Hepatocyte (in vitro differentiated cells): ENCODE measurements at regions not wholly inside any gene's neighbourhood (a gene's known extent, or its start where the extent isn't known, plus 50 kb on each side); places are given as distances from the start of the nearest gene placed in this dataset.

Experiments used
- EZH2 ChIP-seq: fragments of 200-600 bp; sonication (generic); IDR thresholded peaks from 2 replicates; pipeline ENCODE4 v1.6.1; 2016; ENCODE audit warnings: antibody characterized with exemption, mild to moderate bottlenecking, borderline replicate concordance
- TF ChIP-seq, protein P1 (sequence below): fragments of 200-600 bp; sonication (generic); IDR thresholded peaks from 2 replicates; pipeline ENCODE4 v1.5.1; 2016; ENCODE audit warnings: antibody characterized with exemption, mild to moderate bottlenecking; ENCODE audit not compliant: poor library complexity

DNA sequence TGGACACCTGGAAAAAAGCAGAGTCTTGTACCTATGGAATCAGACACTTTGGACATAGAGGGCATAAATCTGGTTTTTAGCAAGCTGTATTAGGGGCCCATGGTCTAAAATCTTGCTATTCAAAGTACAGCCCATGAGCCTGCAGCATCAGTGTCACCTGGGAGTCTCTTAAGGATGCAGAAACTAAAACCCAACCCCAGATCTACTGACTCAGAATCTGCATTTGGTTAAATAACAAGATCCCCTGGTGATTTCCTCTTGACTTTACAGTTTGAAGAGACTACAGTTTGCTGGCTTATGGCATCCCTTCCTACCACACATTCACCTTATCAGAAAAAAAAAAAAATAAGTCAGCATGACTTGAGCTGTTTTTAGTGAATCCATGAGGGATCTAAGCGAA lies 74.9 kb upstream of the NR2F2 start:
- TF ChIP-seq, protein P1, sequence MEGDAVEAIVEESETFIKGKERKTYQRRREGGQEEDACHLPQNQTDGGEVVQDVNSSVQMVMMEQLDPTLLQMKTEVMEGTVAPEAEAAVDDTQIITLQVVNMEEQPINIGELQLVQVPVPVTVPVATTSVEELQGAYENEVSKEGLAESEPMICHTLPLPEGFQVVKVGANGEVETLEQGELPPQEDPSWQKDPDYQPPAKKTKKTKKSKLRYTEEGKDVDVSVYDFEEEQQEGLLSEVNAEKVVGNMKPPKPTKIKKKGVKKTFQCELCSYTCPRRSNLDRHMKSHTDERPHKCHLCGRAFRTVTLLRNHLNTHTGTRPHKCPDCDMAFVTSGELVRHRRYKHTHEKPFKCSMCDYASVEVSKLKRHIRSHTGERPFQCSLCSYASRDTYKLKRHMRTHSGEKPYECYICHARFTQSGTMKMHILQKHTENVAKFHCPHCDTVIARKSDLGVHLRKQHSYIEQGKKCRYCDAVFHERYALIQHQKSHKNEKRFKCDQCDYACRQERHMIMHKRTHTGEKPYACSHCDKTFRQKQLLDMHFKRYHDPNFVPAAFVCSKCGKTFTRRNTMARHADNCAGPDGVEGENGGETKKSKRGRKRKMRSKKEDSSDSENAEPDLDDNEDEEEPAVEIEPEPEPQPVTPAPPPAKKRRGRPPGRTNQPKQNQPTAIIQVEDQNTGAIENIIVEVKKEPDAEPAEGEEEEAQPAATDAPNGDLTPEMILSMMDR = no peak
- TF ChIP-seq EZH2 = no peak
